Karpas-422 (cell line): ENCODE measurements at regions not wholly inside any gene's neighbourhood (a gene's known extent, or its start where the extent isn't known, plus 50 kb on each side); places are given as distances from the start of the nearest gene placed in this dataset.

Experiments used
- DNase-seq: peaks from one replicate; pipeline ENCODE4 v3.0.0-alpha.2; 2015
- H2AFZ ChIP-seq: fragments of 200-600 bp; sonication (generic); 2 replicates; pipeline ENCODE4 v1.6.1; 2014; ENCODE audit warnings: antibody characterized with exemption, low read length, mixed read lengths
- H3K27ac ChIP-seq: fragments of 200-600 bp; sonication (generic); 2 replicates; pipeline ENCODE4 v1.5.1; 2014; ENCODE audit warnings: mild to moderate bottlenecking, low read length, moderate library complexity
- H3K27me3 ChIP-seq: fragments of 200-600 bp; sonication (generic); 2 replicates; pipeline ENCODE4 v1.6.1; 2014; ENCODE audit warnings: low read length, mixed read lengths
- H3K36me3 ChIP-seq: fragments of 200-600 bp; sonication (generic); 2 replicates; pipeline ENCODE4 v1.6.1; 2014; ENCODE audit warnings: low read length, mixed read lengths; ENCODE audit not compliant: insufficient read depth
- H3K4me1 ChIP-seq: fragments of 200-600 bp; sonication (generic); 2 replicates; pipeline ENCODE4 v1.6.1; 2014; ENCODE audit warnings: mild to moderate bottlenecking, low read length, mixed read lengths
- H3K4me2 ChIP-seq: fragments of 200-600 bp; sonication (generic); 2 replicates; pipeline ENCODE4 v1.6.1; 2014; ENCODE audit warnings: low read length, low read depth, mild to moderate bottlenecking; ENCODE audit not compliant: poor library complexity, severe bottlenecking
- H3K4me3 ChIP-seq: fragments of 200-600 bp; sonication (generic); 2 replicates; pipeline ENCODE4 v1.5.1; 2014; ENCODE audit warnings: mild to moderate bottlenecking, antibody characterized with exemption, low read length, mixed read lengths
- H3K79me2 ChIP-seq: fragments of 200-600 bp; sonication (generic); 2 replicates; pipeline ENCODE4 v1.6.1; 2014; ENCODE audit warnings: mild to moderate bottlenecking, low read length, mixed read lengths
- H3K9ac ChIP-seq: fragments of 200-600 bp; sonication (generic); 2 replicates; pipeline ENCODE4 v1.6.0; 2014; ENCODE audit warnings: low read length
- H3K9me2 ChIP-seq: fragments of 200-600 bp; sonication (generic), shearing (Covaris generic); replicated peaks from 2 replicates; pipeline ENCODE4 v1.6.0; 2014; ENCODE audit warnings: mild to moderate bottlenecking, low read length, moderate library complexity; ENCODE audit not compliant: insufficient read depth
- H3K9me3 ChIP-seq: fragments of 300-700, 200-600 bp; sonication (generic); 2 replicates; pipeline ENCODE4 v1.6.1; 2014; ENCODE audit warnings: low read length, mixed read lengths
- H4K20me1 ChIP-seq: fragments of 200-600 bp; sonication (generic); 2 replicates; pipeline ENCODE4 v1.6.1; 2014; ENCODE audit warnings: mild to moderate bottlenecking, antibody characterized with exemption, low read length, low read depth; ENCODE audit not compliant: insufficient read depth

- DNase-seq, result no peak
- no peaks in the 10 kb centered on the region for H4K20me1 ChIP-seq
Measured at GRCh38 chr3:180358179-180358578, 243.8 kb upstream of the TTC14 start.

DNA sequence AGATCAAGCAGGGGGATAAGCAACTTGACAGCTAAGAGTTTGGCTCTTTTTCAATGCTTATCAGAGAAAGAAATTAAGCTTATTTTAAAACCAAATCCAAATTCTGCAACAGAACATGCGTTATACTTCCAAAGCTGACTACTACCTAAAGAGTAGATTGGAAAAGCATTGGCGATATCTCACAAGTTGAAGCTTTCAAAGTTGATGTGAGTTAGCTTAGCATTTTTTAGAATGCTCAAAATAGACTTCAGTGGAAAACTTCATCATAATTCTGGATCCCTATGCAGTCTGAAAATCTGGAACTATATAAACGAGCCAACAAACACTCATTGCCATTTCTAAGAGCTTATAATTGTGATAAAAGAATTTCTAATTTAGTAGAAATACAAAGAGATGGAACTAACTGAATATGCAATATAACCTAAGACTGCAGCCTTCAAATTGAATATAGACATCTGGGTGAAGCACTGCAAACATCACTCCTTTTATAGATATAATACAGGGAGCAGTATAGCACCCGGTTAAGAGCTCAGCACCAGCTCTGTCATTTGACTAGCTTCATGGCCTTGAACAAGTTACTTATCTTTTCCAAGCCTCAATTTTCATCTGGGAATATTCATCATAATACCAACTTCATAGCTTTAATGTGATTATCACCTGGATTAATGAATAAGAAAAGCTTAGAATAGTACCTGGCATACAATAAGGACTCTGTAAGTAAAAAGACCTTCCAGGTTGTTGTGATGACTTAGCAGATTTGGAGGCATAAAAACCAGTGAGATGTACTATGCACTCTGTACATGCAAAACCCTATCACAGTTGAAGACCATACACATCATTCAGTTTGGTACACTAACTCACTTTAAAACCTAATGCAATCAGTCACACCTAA lies 242.7 kb upstream of the TTC14 start:
- H3K9me2 ChIP-seq, result no peaks in the 10 kb centered on the region
- no peak overlapping the region for H3K4me2 ChIP-seq
- H4K20me1 ChIP-seq, result no peaks in the 10 kb centered on the region
- H3K79me2 ChIP-seq, result no peaks in the 10 kb centered on the region
- H3K4me3 ChIP-seq, result no peak overlapping the region
- no peak for DNase-seq
- no peaks in the 10 kb centered on the region for H3K27me3 ChIP-seq
- H3K9me3 ChIP-seq, result no peaks in the 10 kb centered on the region
- H3K36me3 ChIP-seq, result no peaks in the 10 kb centered on the region
- no peak overlapping the region for H3K27ac ChIP-seq
- H3K4me1 ChIP-seq, result no peaks in the 10 kb centered on the region
- no peak overlapping the region for H2AFZ ChIP-seq
- H3K9ac ChIP-seq, result no peak overlapping the region

More at GRCh38 chr3:180358179-180358578, 243.8 kb upstream of the TTC14 start:
- Histone ChIP-seq H3K4me1 (no peaks in the 10 kb centered on the region), H3K4me3 (no peak overlapping the region), H3K9me3 (no peaks in the 10 kb centered on the region), H3K79me2 (no peaks in the 10 kb centered on the region), H3K4me2 (no peak overlapping the region), H3K9me2 (no peaks in the 10 kb centered on the region), H3K27ac (no peak overlapping the region), H3K36me3 (no peaks in the 10 kb centered on the region), H3K27me3 (no peaks in the 10 kb centered on the region), H3K9ac (no peak overlapping the region), H2AFZ (no peak overlapping the region)

GRCh38 chr3:180359953-180360279 lies 242.0 kb upstream of the TTC14 start:
- Histone ChIP-seq H3K36me3 (no peaks in the 10 kb centered on the region), H2AFZ (no peak overlapping the region), H3K9ac (no peak overlapping the region), H4K20me1 (no peaks in the 10 kb centered on the region), H3K9me3 (no peaks in the 10 kb centered on the region), H3K27ac (no peak overlapping the region), H3K4me2 (no peak overlapping the region), H3K4me1 (no peaks in the 10 kb centered on the region), H3K27me3 (no peaks in the 10 kb centered on the region), H3K4me3 (no peak overlapping the region), H3K79me2 (no peaks in the 10 kb centered on the region), H3K9me2 (no peaks in the 10 kb centered on the region)
- no peak for DNase-seq

- H3K9me2 ChIP-seq, result no peaks in the 10 kb centered on the region
- no peaks in the 10 kb centered on the region for H4K20me1 ChIP-seq
- H3K27ac ChIP-seq, result no peak overlapping the region
- H3K4me3 ChIP-seq, result no peak overlapping the region
- no peaks in the 10 kb centered on the region for H3K79me2 ChIP-seq
- no peaks in the 10 kb centered on the region for H3K27me3 ChIP-seq
- no peaks in the 10 kb centered on the region for H3K36me3 ChIP-seq
- H3K9me3 ChIP-seq, result no peaks in the 10 kb centered on the region
- H2AFZ ChIP-seq, result no peak overlapping the region
- DNase-seq, result no peak
- no peaks in the 10 kb centered on the region for H3K4me1 ChIP-seq
- H3K9ac ChIP-seq, result no peak overlapping the region
- H3K4me2 ChIP-seq, result no peak overlapping the region
Measured at GRCh38 chr3:180362081-180362480, 239.9 kb upstream of the TTC14 start.

DNA sequence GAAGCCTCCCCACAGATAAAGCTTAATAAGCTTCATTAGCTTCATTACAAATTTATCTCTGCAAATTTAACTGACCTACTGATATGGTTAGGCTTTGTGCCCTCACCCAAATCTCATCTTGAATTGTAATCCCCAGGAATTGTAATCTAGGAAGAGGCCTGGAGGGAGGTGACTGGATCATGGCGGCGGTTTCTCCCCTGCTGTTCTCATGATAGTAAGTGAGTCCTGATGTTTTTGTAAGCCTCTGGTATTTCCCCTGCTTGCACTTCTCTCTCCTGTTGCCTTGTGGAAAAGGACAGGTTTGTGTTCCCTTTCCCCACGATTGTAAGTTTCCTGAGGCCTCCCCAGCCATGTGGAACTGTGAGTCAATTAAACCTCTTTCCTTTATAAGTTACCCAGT lies 226.1 kb upstream of the TTC14 start:
- Histone ChIP-seq H3K27ac (no peak overlapping the region), H4K20me1 (no peaks in the 10 kb centered on the region), H3K9me3 (no peaks in the 10 kb centered on the region), H3K4me3 (no peak overlapping the region), H3K4me2 (no peak overlapping the region), H3K9ac (no peak overlapping the region), H3K79me2 (no peaks in the 10 kb centered on the region), H3K36me3 (no peaks in the 10 kb centered on the region), H3K9me2 (no peaks in the 10 kb centered on the region), H3K4me1 (no peaks in the 10 kb centered on the region), H2AFZ (no peak overlapping the region), H3K27me3 (no peaks in the 10 kb centered on the region)
- no peak for DNase-seq

DNA sequence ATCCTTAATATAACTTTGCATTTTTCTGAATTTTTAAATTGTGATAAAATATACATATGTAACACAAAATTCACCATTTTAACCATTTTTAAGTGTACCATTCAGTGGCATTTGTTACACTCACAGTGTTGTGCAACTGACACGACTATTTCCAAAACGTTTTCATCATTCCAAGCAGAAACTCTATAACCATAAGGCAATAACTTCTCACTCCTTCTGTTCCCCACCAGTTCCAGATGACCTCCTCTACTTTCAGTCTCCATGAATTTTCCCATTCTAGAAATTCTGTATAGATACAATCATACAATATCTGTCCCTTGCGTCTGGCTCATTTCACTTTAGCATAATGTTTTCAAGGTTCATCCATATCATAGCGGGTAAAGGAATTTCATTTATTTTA lies 223.5 kb upstream of the TTC14 start:
- DNase-seq, result no peak
- Histone ChIP-seq H3K9me2 (no peaks in the 10 kb centered on the region), H2AFZ (no peak overlapping the region), H3K4me2 (no peak overlapping the region), H3K4me3 (no peak overlapping the region), H3K9ac (no peak overlapping the region), H3K4me1 (no peaks in the 10 kb centered on the region), H4K20me1 (no peaks in the 10 kb centered on the region), H3K27me3 (no peaks in the 10 kb centered on the region), H3K9me3 (no peaks in the 10 kb centered on the region), H3K36me3 (no peaks in the 10 kb centered on the region), H3K27ac (no peak overlapping the region), H3K79me2 (no peaks in the 10 kb centered on the region)

GRCh38 chr3:180382638-180383180 lies 219.3 kb upstream of the TTC14 start:
- Histone ChIP-seq H3K36me3 (no peaks in the 10 kb centered on the region), H3K79me2 (no peaks in the 10 kb centered on the region), H3K9ac (no peak overlapping the region), H4K20me1 (no peaks in the 10 kb centered on the region), H2AFZ (no peak overlapping the region), H3K9me3 (no peaks in the 10 kb centered on the region), H3K27me3 (no peaks in the 10 kb centered on the region), H3K27ac (no peak overlapping the region), H3K9me2 (no peaks in the 10 kb centered on the region), H3K4me2 (no peak overlapping the region), H3K4me3 (no peak overlapping the region), H3K4me1 (peaks cover 7% of the 10 kb centered on the region)
- DNase-seq, result peak; percentile 14

GRCh38 chr3:180383332-180384020 lies 218.5 kb upstream of the TTC14 start:
- H3K36me3 ChIP-seq, result no peaks in the 10 kb centered on the region
- H3K4me3 ChIP-seq, result no peak overlapping the region
- H3K9me3 ChIP-seq, result no peaks in the 10 kb centered on the region
- H3K79me2 ChIP-seq, result no peaks in the 10 kb centered on the region
- H3K4me1 ChIP-seq, result peaks cover 7% of the 10 kb centered on the region
- H3K9ac ChIP-seq, result no peak overlapping the region
- H3K4me2 ChIP-seq, result no peak overlapping the region
- no peak overlapping the region for H3K27ac ChIP-seq
- H3K27me3 ChIP-seq, result no peaks in the 10 kb centered on the region
- no peaks in the 10 kb centered on the region for H4K20me1 ChIP-seq
- H2AFZ ChIP-seq, result 0 out of 2 replicates have a peak overlapping the region, but pooled peaks have one; percentile 21
- DNase-seq, result peak; percentile 11
- no peaks in the 10 kb centered on the region for H3K9me2 ChIP-seq
